HG03342 (cell line): ENCODE measurements at regions not wholly inside any gene's neighbourhood (a gene's known extent, or its start where the extent isn't known, plus 50 kb on each side); places are given as distances from the start of the nearest gene placed in this dataset.

Experiments
- ATAC-seq: cut with Tn5 transposase; IDR thresholded peaks from one replicate; pipeline ENCODE4 v1.9.1; 2021; ENCODE audit warnings: mild to moderate bottlenecking, moderate library complexity; ENCODE audit not compliant: unreplicated experiment

DNA sequence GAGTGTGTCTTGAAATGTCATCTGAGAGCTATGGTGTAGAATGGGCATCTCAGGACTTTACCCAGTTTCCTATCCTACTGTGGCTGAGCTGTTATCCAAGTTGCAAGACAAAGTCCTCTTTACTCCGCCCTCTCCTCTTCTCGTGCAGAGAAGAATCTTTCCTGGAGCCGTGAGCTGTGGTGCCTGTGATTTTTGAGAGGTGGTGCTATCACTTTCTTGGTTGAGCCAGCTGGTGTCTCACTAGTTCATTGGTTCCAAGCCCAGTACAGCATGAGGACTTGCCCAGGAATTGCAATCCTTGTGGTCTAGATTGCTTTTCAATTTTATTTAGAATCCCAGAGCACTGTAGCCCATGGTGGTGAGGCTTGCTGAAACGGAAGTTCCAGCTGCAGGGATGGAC is 2300.3 kb downstream of the MAT2B start:
- ATAC-seq, result no peak

DNA sequence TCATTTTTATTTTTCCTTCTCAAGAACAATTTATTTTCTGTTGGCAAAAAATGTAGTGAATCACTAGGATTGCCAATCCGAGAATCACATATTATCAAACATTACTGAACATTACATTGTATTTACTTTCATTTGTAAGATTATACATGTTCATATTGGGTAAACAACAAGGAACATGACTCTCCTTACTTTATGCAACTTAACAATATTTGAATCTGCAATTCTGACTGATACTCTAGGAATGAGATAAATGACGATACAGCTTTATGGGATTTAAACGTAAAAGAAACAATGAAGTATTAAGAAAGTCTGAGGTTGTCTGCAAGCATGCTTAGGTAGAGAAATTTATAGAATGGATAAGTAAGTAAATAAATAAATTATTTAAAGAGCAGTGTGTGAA is 2302.9 kb downstream of the MAT2B start:
- no peak for ATAC-seq

DNA sequence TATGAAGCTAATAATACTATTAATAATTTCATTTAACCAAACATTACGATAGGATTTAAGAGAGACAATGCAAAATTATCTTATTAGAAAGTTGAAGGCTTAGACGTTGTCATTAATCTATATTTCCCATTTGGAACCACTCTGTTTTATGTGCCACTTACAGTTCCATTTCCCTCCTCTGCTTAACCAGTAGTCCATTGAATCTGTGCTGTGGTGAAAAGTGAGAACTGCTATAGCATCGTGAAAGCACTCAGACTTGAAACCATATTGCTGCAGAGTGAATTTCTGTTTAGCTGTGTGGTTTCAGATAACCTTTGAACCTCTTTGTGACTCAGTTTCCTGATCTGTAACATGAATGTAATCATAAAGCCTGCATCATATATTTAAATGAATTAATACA is 2304.5 kb downstream of the MAT2B start:
- no peak for ATAC-seq

DNA sequence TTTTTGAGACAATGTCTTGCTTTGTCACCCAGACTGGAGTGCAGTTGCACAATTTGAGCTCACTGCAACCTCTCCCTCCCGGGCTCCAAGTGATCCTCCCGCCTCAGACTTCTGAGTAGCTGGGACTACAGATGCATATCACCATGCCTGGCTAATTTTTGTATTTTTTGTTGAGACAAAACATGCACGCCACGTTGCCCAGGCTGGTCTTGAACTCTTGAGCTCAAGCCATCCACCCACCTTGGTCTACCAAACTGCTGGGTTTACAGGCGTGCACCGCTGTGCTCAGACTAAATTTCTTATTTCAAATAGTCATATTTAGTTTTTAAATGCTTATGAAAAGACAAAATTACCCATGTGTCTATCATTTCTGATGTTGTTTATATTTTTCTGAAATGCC is 2324.1 kb downstream of the MAT2B start:
- no peak for ATAC-seq

DNA sequence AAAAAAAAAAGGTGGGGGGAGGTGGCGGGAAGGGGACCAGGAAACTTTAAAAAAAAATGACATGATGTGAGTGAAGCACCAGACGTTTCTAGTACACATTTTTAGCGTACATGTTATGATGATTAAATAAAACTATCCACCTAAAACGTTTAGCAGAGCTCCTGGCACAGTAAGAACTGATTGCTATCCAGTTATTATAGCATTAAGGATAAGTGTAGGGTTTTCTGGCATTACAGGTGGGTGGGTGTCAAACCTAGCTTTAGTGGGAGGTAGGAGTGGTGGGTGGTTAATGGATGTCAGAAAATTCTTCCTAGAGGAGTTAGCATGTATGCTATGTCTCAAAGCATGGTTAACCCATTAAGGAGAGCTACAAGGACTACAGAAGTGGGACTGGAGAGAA is 2329.5 kb downstream of the MAT2B start:
- no peak for ATAC-seq

DNA sequence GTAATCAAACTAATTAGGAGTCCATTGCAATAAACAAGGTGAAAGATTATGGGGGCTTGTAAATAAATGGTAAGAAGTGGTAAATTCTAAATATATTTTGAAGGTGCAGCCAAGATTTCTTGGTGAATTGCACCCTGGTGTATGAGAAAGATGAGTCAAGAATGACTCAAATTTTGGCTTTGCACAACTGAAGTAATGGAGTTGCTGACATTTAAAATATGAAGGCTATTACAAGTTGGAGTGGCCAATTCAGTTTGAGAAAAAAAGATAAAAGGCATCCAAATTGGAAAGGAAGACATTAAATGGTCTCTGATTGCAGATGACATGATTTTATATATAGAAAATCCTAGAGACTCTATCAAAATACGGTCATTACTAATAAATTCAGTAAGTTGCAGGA is 2330.6 kb downstream of the MAT2B start:
- ATAC-seq, result no peak

DNA sequence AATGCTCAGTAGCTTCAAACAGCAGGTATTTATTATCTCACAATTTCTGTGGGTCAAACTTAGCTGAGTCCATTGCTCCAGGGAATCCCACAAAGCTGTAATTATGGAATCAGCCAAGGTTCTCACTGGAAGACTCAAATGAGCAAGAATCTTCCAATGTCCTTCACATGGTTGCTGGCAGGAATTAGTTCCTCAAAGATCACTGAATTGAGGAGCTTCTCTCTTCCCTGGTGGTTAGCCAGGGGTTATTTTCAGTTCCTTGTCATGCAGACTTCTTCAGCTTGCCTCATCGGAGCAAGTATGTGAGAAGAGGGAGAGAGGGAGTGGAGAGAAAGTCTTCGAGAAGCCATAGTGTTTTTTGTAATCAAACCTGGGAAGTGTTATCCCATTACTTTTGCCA is 2331.9 kb downstream of the MAT2B start:
- no peak for ATAC-seq

DNA sequence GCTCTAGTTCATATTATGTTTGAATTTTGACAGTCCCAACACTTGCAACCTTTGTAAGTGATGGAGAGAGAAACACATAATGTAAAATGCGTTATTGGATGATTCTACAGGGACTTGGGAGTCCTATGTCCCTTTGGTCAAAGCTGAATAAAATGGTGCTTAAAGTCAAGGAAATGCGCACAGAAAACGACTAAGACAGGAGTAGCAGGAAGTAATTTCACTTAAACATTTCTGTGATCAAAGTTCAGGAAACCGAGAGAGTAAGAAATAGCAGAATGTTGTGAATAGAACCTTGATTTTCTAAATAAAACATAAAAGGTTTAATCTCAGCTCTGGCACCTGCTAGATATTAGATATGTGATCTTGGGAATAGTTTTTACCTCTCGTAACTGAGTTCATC is 2339.2 kb downstream of the MAT2B start:
- ATAC-seq, result no peak

DNA sequence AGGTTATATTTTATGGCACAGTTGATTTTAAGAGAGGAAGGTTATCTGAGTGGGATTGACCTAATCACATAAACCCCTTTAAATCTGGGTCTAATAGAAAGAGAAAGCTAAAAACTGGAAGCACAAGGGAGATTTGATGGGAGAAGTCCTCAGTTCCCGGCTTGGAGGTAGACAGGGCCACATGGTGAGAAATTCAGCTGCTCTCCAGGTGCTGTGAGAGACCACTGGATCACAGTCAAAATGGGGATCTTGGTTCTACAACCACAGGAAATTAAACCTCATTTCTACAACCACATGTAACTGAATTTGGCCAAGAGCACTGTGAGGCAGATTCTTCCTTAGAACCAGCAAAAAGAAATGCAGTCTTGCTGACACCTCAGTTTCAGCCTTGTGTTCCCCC is 2352.7 kb downstream of the MAT2B start:
- ATAC-seq, result no peak

DNA sequence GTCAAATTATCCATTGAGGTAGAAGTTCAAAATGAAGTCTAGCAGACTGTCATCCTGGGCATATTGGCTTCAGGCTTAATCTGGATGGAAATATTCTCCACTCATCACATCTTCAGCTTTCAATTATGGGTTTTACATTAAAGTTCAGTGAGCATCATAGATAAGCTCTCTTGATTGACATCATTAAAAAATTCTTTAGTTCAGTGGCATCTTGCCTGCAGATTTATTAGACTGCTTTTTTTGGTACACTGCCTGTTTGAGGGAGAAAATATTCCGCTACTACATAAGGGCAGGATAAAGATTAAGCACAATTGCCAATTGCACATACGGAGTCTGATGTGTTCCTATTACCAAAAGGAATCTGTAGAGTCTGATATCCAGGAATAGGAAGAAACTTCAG is 2353.8 kb downstream of the MAT2B start:
- ATAC-seq, result no peak

DNA sequence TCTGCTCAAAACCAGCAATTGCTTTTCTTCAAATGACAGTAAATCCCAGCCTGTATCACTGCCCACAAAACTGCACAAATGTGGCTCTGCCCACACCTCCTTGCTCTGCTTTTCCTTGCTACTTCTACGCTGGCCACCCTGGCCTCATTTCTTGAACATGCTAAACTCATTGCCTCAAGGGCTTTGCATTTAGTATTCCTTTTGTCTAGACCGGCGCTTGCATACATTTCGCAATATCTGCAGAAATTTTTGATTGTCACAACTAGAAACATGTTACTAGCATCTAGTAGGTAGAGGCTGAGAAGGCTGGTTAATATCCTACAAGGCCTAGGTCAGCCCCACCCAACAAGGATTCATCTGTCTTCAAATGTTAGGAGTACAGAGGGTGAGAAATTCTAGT is 2357.8 kb downstream of the MAT2B start:
- no peak for ATAC-seq

DNA sequence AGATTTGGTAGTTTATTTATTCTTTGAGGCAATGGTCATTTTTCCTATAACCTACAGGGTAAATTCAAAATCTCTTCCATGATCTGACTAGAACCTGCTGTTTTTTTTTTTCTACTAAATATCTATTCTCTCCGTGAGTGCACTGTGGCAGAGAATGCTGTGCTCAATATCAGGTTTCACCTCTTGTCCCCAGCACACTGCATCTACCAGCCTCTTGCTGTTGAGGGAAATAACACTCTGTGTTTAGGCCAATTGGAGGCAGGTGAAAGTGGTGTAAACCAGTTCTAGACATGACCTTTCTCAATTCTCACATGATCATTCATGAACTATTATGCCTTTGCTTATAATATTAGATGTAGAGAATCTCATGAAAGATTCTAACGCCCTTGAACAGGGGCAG is 2365.9 kb downstream of the MAT2B start:
- ATAC-seq, result no peak

DNA sequence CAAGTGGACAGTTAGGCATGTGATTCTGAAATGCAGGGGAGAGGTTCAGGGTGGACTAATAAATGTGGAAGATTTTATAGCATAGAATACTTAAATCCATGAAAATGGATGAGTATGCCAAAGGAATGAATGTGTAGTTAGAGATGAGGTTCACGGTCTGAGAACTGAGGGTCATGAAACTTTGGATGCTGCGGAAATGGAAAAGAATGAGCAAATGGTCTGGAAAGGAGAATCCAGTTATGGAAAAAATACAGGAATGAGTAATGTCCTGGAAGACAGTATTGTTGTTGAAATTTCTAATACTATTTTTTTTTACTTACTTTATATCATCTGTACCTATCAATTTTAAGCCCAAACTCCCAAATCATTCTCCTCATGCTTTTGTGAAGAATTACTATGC is 2369.4 kb downstream of the MAT2B start:
- ATAC-seq, result no peak

DNA sequence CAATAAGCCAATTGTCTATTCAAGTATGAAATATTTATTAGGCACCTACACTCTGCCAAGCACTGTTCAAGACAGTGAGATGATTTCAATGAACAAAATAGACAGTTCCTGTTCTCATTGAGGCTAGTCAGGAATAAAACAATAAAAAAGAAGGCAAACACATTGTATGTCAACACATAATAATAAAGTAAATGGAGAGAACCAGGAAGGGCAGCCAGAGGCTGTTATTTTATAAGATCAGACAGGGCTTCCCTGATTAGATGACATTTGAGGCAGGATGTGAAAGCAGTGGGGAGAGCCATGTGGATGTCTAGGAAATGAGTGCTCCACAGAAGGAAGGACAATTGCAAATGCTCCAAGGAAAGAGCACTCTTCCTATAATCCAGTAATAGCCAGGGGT is 2371.1 kb downstream of the MAT2B start:
- ATAC-seq, result no peak

DNA sequence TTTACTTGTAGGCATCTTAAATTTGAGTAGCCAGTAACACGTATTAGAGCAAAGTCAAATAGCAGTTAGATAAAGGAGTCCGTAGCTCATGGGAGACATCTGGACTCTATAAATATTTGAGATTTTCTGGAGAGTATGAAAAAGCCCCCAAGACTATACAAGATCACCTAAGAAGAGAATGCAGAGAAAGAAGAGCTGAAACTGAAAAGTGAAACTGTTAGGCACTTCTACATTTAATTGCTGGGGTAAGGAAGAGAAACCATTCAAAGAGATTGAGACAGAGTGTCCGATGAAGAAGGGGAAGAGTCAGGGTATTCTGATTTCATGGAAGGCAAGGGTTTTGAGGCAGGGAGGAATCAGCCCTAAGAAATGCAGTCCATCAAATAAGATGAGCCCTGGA is 2372.1 kb downstream of the MAT2B start:
- ATAC-seq, result no peak

DNA sequence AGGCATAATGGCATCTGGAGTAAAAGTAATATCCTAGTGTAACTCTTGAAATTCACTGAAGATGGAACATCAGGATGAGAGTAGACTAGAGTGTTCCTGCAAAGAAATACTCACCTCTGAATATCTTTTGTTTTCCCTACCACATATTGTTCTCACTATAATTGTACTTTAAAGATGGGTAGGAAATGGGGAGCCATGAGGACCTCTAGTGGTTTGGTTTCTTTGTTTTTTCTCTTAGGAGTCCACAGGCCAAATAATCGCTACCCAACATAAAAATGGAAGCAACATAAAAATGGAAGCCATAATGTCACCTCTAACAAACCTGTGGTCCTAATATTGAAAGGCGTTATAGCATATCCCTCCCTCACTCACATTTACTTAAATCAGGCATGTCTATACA is 2375.8 kb downstream of the MAT2B start:
- no peak for ATAC-seq

DNA sequence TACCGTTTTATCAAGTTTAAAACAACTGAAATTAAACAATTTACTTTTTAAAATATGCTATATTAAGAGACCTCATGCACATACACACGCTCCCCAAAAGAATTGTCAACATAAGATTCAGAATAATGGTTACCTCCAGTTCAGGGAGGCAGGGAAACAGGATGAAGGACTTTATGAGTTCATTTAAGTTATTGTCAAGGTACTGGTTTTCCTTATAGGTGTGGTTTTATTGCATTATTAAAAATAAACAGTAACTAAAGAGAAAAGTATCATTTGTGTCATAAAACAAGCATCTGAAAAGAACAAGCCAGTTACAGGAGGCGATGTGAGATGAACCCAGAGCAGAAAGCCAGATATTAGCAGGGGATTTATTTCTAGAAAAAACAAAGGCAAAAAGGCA is 2376.7 kb downstream of the MAT2B start:
- no peak for ATAC-seq

DNA sequence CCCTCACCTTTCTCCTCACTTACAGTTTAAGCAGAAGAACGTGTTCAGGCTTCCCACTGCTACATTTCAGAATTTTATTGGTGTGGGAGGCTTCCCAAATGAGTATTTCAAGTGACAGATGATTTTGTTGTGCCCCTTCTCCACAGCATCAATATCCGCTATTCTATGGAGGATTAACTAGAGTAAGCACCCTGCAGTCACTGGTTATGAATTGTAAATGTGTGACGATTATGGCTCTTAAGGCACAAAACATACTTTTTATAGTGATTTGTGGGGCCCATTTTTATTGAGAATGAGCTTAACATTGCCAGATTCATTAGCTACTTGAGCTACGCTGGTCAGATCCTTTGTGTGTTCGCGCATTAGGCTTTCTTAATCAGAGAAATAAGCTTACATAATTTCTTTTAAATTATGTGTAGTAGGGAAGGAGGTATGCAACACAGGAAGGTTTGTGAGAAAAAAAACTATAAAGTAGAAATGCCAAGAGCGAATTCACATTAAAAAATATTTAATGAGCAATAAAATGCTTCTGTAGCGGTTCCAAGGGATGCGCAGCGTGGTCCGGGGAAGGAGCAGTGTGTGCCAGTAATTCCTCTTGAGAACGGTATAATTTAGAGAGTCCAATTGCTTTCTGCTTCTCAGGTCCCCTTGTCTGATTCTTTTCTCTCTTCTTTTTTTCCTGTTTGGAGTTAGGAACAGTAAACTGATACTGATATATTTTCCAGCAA is 2380.4 kb downstream of the MAT2B start:
- no peak for ATAC-seq

DNA sequence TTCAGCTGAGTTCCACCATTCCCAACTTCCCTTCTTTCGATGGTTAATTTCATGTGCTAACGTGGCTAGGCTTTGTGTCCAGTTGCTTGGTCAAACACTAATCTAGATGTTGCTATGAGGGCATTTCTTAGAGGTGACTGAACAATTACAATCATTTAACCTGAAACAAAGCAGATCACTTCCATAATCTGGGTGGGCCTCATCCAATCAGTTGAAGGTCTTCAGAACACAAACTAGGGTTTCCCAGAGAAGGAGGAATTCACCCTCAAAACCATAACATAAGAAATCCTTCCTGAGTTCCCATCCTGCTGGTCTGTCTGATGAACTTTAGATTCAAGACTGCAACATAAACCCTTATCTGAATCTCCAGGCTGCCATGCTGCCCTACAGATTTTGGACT is 2381.7 kb downstream of the MAT2B start:
- no peak for ATAC-seq

DNA sequence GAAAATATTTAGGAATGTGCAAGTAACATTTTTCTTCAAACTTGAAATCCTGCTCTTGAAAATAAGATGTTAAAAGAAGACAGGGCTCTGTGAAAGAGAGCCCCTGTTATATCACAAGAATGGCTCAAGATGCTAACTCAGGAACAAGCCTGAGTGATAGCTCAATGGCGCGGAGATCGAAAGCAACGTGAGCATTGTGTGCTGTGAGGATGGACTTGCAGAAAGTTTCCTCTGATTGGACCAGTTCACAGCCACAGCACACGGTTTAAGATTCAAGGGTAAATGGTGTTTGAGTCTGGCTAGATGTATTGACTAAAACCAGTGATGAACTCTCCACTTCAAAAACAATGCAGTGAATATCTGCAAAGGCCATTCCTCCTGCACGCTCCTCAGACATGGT is 2387.0 kb downstream of the MAT2B start:
- no peak for ATAC-seq

DNA sequence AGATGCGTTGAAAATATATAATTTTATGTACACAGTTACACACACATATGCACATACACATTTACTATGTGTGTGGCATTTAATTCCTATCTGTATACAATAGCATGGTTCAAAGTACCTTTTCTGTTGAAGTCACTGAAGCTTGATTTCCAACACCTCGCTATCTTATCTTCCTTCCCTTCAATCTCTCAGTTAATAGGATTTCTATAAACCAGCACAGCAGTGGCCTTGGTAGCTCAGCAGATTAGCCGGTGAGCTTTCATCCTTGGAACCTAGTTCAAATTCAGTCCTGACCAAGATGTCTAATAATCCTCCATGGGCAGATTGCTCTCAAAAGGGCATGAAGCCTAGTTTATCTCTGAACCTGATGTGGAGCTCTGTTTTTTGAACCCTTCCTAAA is 2389.5 kb downstream of the MAT2B start:
- ATAC-seq, result no peak

DNA sequence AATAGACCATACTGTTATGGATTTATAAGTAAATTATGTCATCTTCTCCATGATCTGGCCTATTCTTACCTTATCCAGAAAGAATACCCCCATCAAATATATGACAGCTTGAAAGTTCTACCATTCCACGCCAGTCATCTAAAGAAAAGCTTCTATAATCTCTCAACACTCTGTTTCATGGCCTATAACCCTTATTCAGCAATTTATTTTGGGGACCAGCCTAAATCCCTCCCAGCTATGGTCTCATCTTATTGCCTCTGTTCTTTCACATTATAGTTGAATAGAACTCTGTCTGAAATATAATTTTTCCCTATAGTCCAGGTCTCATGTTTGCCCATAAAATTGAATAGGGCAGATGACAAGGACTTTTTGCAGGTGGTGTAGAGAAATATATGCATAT is 2387.6 kb upstream of the WWC1 start:
- ATAC-seq, result no peak

DNA sequence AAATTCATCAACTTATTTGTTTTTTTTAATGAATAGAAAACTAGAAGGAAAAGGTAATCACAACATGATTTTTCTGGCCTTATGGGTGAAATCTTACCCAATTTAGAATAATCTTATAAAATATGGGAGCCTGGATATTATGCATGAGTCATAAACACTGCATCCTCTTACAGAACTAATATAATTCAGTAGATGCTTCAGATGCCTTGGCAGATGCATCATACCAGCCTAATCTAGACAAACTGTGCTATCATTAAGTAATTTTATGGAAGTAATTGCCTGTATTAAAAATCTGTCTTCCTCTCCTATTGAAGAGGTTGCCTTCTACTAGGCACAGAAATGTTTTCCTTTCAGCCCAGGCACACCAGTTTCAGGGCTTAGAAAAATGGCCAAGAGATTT is 2384.6 kb upstream of the WWC1 start:
- ATAC-seq, result no peak

DNA sequence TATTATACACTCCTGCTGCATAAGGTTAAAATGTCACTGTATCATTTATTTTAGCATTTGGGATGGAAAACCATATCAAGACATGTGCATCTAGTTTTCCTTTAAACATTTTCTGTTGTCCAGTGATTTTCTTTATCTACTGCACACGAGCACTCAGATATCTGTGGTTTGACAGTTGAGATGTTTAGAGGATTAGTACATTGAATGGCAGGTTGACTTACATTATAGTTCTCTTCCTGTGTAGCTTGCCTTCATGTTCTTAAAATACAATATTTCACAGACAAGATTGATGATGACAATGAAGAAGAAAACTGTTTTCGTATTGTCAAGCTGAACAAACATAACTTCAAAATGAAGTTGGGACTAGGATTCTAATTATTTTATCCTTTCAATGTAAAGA is 2378.4 kb upstream of the WWC1 start:
- no peak for ATAC-seq
